Stimulated activated CD4-positive, alpha-beta T cell treated with anti-CD3 and anti-CD28 coated beads, Interleukin-15, amount 100 ng/mL, for 48 hours (primary cell): ENCODE measurements at regions not wholly inside any gene's neighbourhood (a gene's known extent, or its start where the extent isn't known, plus 50 kb on each side); places are given as distances from the start of the nearest gene placed in this dataset.

ENCODE experiments used
- DNase-seq, 2 donors: peaks; one replicate each; pipeline ENCODE4 v3.0.0-alpha.2; 2020; ENCODE audit warnings: low read depth in 2 of 2

DNA sequence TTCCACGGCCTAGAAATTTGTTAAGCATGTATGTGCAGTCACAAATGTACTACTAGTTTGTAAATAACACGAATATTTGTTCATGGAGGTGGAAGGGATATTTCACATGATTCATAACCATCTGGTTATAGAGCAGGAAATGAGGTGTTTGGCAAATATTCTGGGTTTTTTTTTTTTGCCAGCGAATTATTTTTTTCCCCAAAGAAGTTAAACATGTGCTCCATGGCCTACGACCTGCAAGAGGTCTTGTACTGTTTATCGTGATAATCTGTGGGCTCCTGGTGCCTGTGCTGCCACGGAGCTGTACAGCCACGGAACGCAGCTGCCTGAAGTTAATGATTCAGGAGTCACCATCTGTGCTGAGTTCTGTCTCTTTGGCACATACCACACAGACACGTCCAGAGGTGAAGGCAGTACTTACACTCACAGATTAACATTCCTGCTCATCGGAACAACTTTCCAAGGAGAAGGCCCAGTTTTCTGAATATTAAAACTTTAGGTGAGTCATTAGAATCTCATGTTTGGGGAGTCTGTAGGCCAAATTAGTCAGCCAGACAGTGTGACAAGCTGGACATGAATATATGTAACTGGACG, 156.3 kb downstream of the TMX1 start:
- no peak for DNase-seq

GRCh38 chr14:51398898-51399297, 158.9 kb downstream of the TMX1 start:
- no peak for DNase-seq

DNA sequence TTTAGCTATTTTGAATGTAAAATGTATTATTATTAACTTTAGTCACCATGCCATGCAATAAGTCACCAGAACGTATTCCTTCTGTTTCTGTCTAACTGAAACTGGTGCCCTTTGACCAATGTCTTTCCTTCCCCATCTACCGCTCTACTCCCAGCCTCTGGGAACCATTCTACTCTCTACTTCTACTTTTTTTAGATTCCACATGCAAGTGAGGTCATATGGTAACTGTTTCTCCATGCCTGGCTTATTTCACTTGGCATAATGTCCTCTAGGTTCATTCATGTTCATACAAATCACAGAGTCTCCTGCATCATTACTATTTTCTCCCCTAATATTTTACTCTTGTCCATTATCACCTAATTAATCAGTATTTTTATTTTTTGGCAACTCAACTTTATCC, 160.1 kb downstream of the TMX1 start:
- no peak for DNase-seq

DNA sequence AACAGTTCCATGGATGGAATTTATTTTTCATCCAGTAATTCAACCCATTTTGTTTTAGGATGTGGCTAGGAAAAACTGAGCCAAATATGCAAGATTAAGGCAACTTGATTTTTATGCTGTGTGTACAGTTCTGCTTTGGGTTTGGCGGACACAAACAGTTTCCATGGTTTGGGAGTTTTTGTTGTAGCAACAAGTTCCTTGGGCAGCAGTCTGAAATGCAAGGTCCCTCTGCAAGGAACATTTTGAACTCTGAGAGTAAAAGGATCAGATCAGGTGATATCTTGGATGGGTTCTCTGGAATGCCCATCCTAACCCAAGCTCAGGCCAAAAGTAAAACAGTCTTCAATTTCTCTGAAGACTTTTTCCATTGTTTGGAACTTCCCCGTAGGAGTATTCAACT, 161.2 kb downstream of the TMX1 start:
- DNase-seq, result no peak

DNA sequence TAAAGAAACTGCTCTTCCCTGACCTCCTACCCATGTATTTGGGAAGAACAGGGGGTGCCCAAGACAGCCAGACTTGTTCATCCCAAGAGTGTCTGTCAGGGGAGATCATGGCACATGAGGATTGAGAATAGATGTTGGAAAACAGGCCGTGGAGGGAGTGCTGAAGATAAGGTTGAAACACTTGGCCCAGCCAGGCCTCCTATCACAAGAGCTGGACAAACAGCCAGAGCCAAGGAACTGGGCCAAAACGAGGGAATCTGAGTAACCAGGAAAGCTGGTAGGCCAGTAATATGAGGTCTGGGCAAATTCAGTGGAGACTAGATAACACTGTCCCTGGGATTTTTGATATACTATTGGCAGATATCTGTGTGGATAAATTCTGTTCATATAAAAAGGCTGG, 161.7 kb downstream of the TMX1 start:
- DNase-seq, result no peak

DNA sequence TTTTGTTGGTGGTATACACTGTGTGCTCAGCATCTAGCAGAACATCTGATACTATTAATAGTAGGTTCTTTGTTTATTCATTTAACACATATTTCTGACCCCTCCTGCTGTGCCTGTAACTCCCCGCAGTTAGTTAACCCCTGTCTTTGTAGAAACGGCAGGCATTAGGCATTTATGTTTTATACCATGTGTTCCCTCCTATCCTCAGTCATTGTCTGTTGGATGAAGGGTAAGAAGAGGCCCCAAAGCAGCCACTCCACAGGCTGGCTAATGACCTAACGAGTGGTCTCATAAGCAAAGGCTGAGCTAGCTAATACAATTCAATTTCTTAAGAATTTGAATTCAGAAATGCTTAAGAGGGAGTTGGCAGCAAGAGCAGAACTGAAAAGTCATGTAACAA, 170.8 kb downstream of the TMX1 start:
- DNase-seq, result no peak

DNA sequence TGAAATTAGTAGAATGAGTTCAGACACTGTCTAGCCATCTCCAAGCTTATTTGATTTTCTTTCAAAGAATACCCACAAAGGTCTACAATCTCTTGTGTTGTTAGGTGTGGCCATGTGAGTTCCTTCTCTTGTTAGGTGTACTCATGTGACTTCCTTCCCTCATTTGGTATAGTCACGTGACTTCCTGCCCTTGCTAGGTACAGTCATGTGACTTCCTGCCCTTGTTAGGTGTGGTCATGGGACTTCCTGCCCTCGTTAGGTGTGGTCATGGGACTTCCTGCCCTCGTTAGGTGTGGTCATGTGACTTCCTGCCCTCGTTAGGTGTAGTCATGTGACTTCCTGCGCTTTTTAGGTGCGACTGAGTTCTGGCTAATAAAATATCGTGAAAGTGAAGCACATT, 179.6 kb downstream of the TMX1 start:
- peak; percentile 6 to 7 for DNase-seq

- no peak for DNase-seq
Observed at GRCh38 chr14:51422704-51423103, 182.7 kb downstream of the TMX1 start.

- no peak for DNase-seq
Observed at GRCh38 chr14:51424041-51424440, 184.0 kb downstream of the TMX1 start.

- DNase-seq, result no peak
Observed at GRCh38 chr14:51424561-51425251, 184.7 kb downstream of the TMX1 start.

DNA sequence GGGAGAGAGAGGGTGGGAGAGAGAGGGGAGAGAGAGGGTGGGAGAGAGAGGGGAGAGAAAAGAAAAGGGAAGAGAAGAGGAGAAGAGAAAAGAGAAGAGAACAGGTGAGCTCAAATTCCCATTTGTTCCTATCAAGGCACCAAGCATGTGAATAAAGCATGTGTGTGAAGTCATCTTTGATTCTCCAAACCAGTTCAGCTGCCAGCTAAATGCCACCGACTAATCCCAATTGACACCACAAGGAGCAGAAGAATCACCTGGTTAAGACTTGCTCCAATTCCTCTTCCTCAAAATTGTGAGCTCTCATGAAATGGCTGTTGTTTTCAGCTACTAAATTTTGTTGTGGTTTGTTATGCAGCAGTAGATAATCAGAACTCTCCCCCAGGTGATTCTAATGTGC, 188.9 kb downstream of the TMX1 start:
- no peak for DNase-seq

DNA sequence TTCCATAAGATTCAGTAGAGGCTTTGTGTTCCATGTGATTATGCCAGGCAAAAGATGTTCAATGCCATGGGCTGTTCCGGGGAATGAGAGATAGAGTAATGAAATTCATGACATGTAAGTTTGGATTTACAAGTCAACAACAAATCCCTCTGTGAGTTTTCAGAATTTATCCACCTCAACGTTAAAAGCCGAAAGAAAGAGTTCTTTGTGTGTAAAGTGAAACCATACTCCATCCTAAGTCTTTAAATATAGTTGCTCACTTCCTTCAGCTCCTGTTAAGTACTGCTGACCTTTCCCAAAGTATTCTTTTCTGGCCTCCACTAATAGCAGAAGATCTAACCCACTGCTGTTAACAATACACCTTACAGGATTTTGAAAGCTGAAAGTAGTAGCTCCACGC, 190.0 kb downstream of the TMX1 start:
- DNase-seq, result no peak

DNA sequence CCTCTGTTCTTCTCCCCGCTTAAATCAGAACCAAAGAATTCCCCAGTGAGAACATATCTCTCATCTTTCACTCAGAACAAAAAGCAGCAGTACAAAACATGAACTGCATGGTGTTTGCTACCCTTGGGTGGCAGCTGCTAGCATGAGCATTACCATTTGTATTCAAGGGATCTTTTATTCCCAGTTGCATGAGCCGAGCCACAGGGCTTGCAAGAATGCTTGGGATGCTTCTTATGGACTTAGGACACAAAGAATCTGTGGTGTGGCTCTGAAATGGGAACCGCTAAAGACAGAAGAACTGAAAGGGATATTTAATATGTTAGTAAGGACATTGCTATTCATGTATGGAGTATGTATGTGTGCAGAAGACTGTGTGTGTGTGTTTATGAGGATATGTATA, 190.6 kb downstream of the TMX1 start:
- no peak for DNase-seq

DNA sequence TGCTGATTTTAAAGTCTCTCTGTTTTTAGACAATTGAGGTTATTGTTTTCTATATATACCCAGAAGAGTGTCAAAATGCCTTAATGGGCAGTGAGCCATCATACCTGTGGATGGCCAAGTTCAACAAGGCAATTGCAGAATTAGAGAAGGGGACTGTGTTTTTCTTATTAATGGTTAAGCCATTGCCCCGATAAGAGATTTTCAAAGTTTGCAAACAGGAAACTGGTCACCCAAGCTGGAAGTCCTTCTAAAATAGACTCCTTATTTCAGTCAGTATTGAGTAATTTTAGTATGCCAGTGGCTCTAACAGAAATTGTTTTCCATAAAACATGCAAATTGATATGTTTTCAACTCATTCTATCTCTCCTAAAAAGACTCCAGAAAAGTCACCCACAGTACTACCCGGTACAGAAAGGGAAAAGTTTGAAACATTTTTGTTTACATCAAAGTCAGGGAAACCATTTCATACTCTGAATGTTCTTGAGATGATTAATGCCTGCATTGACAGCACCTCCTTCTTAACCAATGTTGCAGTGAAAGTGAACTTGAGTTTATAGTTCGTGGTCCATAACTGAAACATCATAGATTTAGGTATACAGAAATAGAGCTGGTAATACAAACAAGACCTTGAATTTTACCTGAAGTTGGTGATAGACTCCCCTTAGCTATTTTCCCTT, 191.1 kb downstream of the TMX1 start:
- no peak for DNase-seq

GRCh38 chr14:51431741-51432140, 191.7 kb downstream of the TMX1 start:
- no peak for DNase-seq

- DNase-seq, result no peak
Observed at GRCh38 chr14:51432302-51432948, 192.4 kb downstream of the TMX1 start.

DNA sequence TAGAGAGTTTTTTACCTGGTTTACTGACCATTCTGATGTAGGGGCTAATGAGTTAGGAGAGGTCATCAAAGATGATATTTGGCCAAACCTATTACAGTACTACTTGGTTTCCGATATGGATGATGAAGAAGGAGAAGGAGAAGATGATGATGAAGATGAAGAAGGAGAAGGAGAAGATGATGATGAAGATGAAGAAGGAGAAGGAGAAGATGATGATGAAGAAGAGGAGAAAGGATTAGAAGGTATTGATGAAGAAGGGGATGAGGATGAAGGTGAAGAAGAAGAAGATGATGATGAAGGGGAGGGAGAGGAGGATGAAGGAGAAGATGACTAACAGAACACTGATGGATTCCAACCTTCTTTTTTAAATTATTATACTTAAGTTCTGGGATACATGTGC, 196.6 kb downstream of the TMX1 start:
- DNase-seq, result no peak

DNA sequence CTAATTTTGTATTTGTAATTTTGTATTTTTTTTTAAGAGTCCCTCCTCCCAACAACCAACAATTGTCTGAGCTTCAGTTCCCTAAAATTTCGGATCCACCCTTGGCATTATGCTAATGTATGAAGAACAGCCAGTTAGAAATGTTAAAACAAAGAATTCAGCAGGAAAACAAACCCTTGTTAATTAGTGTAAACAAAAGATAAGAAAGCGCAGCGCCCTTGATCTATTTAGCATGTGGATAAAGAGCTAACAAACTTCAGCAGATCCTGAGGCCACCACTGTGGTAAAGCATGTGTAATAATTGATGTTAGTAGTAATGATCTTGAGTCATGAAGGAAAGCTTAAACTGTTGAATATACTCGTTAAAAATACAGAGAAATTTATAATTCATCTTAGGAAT, 199.8 kb downstream of the TMX1 start:
- no peak for DNase-seq

DNA sequence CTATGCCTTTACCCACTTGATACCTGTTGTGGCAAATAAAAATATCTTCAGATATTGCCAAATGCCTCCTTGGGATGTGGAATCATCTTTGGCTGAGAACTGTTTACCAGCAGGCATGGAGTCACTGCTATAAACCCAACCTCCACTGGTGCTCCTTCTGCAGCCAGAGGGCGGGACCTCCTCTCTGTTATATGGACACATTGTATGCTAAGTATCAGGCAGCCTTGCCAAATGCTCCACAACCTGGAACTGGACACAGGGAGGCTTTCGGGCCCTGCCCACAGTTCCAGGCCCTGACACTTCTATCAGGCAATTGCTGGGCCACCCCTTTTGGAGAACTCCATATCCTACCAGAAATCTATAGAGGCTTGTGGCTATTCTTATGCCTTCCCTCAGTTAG, 201.0 kb downstream of the TMX1 start:
- DNase-seq, result no peak

- DNase-seq, result no peak
Observed at GRCh38 chr14:51442513-51443175, 202.6 kb downstream of the TMX1 start.

DNA sequence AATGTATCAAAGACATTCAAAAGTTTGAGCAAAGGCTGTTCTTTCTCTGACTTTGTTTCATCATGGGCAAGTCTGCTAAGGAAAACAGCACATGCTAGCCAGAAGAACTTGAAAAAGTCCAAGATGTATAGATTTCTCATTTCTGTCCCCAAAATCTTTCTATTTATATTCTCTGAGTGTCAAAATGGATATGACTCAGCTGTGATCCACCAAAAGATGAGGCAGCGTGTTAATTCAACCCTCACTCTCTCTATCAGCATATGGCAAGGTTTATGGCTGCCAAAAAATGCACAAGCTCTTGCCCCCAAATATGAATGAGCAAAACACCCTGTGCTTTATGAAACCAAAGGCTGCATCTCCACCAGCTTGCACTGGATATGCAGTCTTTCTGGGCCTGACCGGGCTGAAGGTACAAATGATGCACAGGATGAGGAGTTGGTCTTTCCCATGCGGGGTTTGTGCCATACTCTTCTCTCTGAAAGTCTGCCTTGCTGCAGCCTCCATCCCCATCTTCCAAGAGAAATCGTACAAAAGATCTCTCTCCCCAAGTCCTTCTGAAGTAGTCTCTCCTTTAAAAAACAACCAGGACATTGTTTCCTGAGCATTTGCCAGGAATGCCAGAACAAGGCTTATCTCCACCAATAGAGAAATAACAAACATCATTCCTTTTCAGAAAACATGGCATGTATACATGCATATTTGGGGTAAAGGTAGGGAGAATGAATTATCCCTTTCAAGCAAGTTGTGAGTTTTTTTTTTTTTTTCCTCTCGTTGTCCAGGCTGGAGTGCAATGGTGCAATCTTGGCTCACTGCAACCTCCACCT, 203.4 kb downstream of the TMX1 start:
- DNase-seq, result no peak
